ENCODE measurements at regions not wholly inside any gene's neighbourhood (a gene's known extent, or its start where the extent isn't known, plus 50 kb on each side); places are given as distances from the start of the nearest gene placed in this dataset.

DNA sequence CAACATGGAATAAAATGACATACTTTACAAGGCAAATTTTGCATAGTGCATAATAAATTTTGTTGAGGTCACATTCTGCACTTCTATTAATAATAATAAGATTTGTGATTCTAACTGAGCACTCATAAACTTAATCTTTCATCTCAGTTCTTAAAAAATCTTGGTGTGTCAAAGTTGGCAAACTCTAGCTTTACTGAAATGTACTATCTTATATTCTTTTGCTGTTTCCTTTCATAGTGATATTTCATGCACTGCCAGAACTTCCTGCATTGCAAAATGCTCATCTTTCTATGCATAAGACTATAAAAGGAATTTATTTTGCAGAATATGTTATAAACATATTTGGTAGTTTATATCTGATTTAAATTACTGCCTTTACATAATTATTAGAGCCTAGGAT, 797.6 kb downstream of the ADGRL2 start:
- TF ChIP-seq, protein P1, sequence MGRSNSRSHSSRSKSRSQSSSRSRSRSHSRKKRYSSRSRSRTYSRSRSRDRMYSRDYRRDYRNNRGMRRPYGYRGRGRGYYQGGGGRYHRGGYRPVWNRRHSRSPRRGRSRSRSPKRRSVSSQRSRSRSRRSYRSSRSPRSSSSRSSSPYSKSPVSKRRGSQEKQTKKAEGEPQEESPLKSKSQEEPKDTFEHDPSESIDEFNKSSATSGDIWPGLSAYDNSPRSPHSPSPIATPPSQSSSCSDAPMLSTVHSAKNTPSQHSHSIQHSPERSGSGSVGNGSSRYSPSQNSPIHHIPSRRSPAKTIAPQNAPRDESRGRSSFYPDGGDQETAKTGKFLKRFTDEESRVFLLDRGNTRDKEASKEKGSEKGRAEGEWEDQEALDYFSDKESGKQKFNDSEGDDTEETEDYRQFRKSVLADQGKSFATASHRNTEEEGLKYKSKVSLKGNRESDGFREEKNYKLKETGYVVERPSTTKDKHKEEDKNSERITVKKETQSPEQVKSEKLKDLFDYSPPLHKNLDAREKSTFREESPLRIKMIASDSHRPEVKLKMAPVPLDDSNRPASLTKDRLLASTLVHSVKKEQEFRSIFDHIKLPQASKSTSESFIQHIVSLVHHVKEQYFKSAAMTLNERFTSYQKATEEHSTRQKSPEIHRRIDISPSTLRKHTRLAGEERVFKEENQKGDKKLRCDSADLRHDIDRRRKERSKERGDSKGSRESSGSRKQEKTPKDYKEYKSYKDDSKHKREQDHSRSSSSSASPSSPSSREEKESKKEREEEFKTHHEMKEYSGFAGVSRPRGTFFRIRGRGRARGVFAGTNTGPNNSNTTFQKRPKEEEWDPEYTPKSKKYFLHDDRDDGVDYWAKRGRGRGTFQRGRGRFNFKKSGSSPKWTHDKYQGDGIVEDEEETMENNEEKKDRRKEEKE (IDR thresholded peaks at IDR 0.05), result no peak
- TF ChIP-seq, protein P2, sequence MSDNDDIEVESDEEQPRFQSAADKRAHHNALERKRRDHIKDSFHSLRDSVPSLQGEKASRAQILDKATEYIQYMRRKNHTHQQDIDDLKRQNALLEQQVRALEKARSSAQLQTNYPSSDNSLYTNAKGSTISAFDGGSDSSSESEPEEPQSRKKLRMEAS (IDR thresholded peaks at IDR 0.05; ENCODE audit: low read depth, low read length), result no peak
- no peak for TF ChIP-seq EZH2 (IDR thresholded peaks at IDR 0.05; ENCODE audit: borderline replicate concordance, control insufficient read depth, low read depth, low read length)
- TF ChIP-seq REST (IDR thresholded peaks at IDR 0.05; ENCODE audit: low read depth, low read length), result no peak
- TF ChIP-seq POLR2AphosphoS5 (IDR thresholded peaks at IDR 0.05; ENCODE audit: low read length), result no peak
- TF ChIP-seq PBX3 (IDR thresholded peaks at IDR 0.05; ENCODE audit: insufficient replicate concordance, low read depth, low read length), result no peak
- no peak for TF ChIP-seq RFX5 (IDR thresholded peaks at IDR 0.05; ENCODE audit: low read depth, low read length)
- no peak for TF ChIP-seq CTCF (IDR thresholded peaks at IDR 0.05 in 2 of 3, conservative IDR thresholded peaks at IDR 0.05 in 1 of 3; ENCODE audit: control insufficient read depth in 2 of 3, extremely low read depth in 1 of 3, insufficient read depth in 1 of 3, low read depth in 3 of 3, low read length in 3 of 3)
- TF ChIP-seq, protein P3, sequence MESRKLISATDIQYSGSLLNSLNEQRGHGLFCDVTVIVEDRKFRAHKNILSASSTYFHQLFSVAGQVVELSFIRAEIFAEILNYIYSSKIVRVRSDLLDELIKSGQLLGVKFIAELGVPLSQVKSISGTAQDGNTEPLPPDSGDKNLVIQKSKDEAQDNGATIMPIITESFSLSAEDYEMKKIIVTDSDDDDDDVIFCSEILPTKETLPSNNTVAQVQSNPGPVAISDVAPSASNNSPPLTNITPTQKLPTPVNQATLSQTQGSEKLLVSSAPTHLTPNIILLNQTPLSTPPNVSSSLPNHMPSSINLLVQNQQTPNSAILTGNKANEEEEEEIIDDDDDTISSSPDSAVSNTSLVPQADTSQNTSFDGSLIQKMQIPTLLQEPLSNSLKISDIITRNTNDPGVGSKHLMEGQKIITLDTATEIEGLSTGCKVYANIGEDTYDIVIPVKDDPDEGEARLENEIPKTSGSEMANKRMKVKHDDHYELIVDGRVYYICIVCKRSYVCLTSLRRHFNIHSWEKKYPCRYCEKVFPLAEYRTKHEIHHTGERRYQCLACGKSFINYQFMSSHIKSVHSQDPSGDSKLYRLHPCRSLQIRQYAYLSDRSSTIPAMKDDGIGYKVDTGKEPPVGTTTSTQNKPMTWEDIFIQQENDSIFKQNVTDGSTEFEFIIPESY (IDR thresholded peaks at IDR 0.05), result no peak
